Omental fat pad (tissue), 3 donors: ENCODE measurements at regions not wholly inside any gene's neighbourhood (a gene's known extent, or its start where the extent isn't known, plus 50 kb on each side); places are given as distances from the start of the nearest gene placed in this dataset.

Experiments
- ATAC-seq: fragments of 150-250 bp; one replicate; pipeline ENCODE4 v1.9.1; 2016; ENCODE audit warnings: mild to moderate bottlenecking, moderate library complexity; ENCODE audit not compliant: low FRiP score
- DNase-seq: peaks from one replicate; pipeline ENCODE4 v3.0.0-alpha.2; 2019; ENCODE audit warnings: low spot score
- CTCF ChIP-seq, 3 donors: fragments of 450-650 bp; IDR thresholded peaks; one replicate each; pipeline ENCODE4 v1.5.1; 2016 to 2017; ENCODE audit warnings: antibody characterized with exemption in 3 of 3, mild to moderate bottlenecking in 3 of 3, moderate library complexity in 2 of 3

- no peak for ATAC-seq
- DNase-seq, result no peak
- TF ChIP-seq CTCF (IDR thresholded peaks at IDR 0.05), result no peak
Observed at GRCh38 chr7:26925768-26926167, 61.4 kb upstream of the SKAP2 start.

- ATAC-seq, result no peak
- TF ChIP-seq CTCF (IDR thresholded peaks at IDR 0.05), result no peak
Observed at GRCh38 chr7:26924149-26924767, 59.9 kb upstream of the SKAP2 start.

GRCh38 chr7:26919906-26920493 lies 55.6 kb upstream of the SKAP2 start:
- no peak for TF ChIP-seq CTCF (IDR thresholded peaks at IDR 0.05)
- DNase-seq (no peak), ATAC-seq (no peak)

More at GRCh38 chr7:26924149-26924767, 59.9 kb upstream of the SKAP2 start:
- DNase-seq, result no peak

GRCh38 chr7:26918241-26918640 lies 53.9 kb upstream of the SKAP2 start:
- ATAC-seq, result no peak
- DNase-seq, result no peak
- TF ChIP-seq CTCF (IDR thresholded peaks at IDR 0.05), result no peak

GRCh38 chr7:26916779-26917320 lies 52.5 kb upstream of the SKAP2 start:
- no peak for DNase-seq
- no peak for TF ChIP-seq CTCF (IDR thresholded peaks at IDR 0.05)
- ATAC-seq, result no peak

GRCh38 chr7:26916336-26916735 lies 51.9 kb upstream of the SKAP2 start:
- TF ChIP-seq CTCF (IDR thresholded peaks at IDR 0.05), result no peak
- ATAC-seq (no peak), DNase-seq (no peak)
